Calu3 (cell line): ENCODE measurements at regions not wholly inside any gene's neighbourhood (a gene's known extent, or its start where the extent isn't known, plus 50 kb on each side); places are given as distances from the start of the nearest gene placed in this dataset.
"Not testable (repeated sequence)": the region's sequence is repeated elsewhere in the genome, so short reads cannot be mapped to it uniquely, and the experiment has no call there.

ENCODE experiments used
- BruUV-seq: library from RNA; stranded (reverse); fragments of 400-500 nt; replicated peaks from 2 replicates; lab custom pipeline; 2021; lab: Mats Ljungman, UMichigan
- CTCF ChIA-PET: fragments of 300-600 bp; sonication (Branson Sonifier 250); formaldehyde crosslinking; loops from one replicate; lab custom pipeline; 2022; ENCODE audit warnings: antibody characterized with exemption; lab: Charles Lee
- DNase-seq: peaks from one replicate; pipeline ENCODE4 v3.0.0; 2022
- H3K27ac Mint-ChIP-seq: one replicate; pipeline ENCODE4 v1.8.0; 2022; ENCODE audit warnings: mixed read lengths; ENCODE audit not compliant: unreplicated experiment
- H3K27me3 Mint-ChIP-seq: one replicate; pipeline ENCODE4 v1.8.0; 2022; ENCODE audit warnings: mixed read lengths; ENCODE audit not compliant: unreplicated experiment
- H3K36me3 Mint-ChIP-seq: one replicate; pipeline ENCODE4 v1.8.0; 2022; ENCODE audit warnings: mild to moderate bottlenecking, moderate library complexity, mixed read lengths; ENCODE audit not compliant: insufficient read depth, unreplicated experiment
- H3K4me1 Mint-ChIP-seq: one replicate; pipeline ENCODE4 v1.8.0; 2022; ENCODE audit warnings: mild to moderate bottlenecking, low read depth, mixed read lengths; ENCODE audit not compliant: unreplicated experiment
- H3K4me3 Mint-ChIP-seq: one replicate; pipeline ENCODE4 v1.8.0; 2022; ENCODE audit warnings: mild to moderate bottlenecking, low read depth, moderate library complexity, mixed read lengths; ENCODE audit not compliant: unreplicated experiment
- H3K9me3 Mint-ChIP-seq: one replicate; pipeline ENCODE4 v1.8.0; 2022; ENCODE audit warnings: low read depth, mixed read lengths; ENCODE audit not compliant: unreplicated experiment
- CTCF ChIP-seq: fragments of 200-600 bp; IDR thresholded peaks from one replicate; pipeline ENCODE4 v1.8.0; 2022; ENCODE audit warnings: antibody characterized with exemption; ENCODE audit not compliant: unreplicated experiment
- intact Hi-C: fragments of 100-400 bp; cut with micrococcal nuclease; formaldehyde crosslinking; loops from one replicate; pipeline ENCODE4 v1.10.0; 2022; ENCODE audit not compliant: unreplicated experiment

GRCh38 chr13:19123502-19123901 is 58.1 kb downstream of the TUBA3C start:
- H3K9me3 Mint-ChIP-seq, result peaks cover 9% of the 10 kb centered on the region
- H3K4me3 Mint-ChIP-seq, result no peak overlapping the region
- H3K36me3 Mint-ChIP-seq, result no peaks in the 10 kb centered on the region
- no peaks in the 10 kb centered on the region for H3K4me1 Mint-ChIP-seq
- TF ChIP-seq CTCF, result no peak
- H3K27ac Mint-ChIP-seq, result no peak overlapping the region
- DNase-seq, result no peak
- CTCF ChIA-PET, result no interaction called here
- H3K27me3 Mint-ChIP-seq, result no peaks in the 10 kb centered on the region
- intact Hi-C loops, result no loop called here
- BruUV-seq, result no TSS peak

- Mint-ChIP-seq H3K36me3 (no peaks in the 10 kb centered on the region), H3K27ac (no peak overlapping the region), H3K9me3 (peaks cover 15% of the 10 kb centered on the region), H3K4me3 (no peak overlapping the region), H3K4me1 (no peaks in the 10 kb centered on the region), H3K27me3 (no peaks in the 10 kb centered on the region)
- DNase-seq, result no peak
- no peak for TF ChIP-seq CTCF
- CTCF ChIA-PET, result no interaction called here
- no TSS peak for BruUV-seq
- intact Hi-C loops, result no loop called here
Measured at GRCh38 chr13:19117913-19118739, 63.5 kb downstream of the TUBA3C start.

GRCh38 chr13:19109225-19109624 is 72.4 kb downstream of the TUBA3C start:
- BruUV-seq, H3K27me3 Mint-ChIP-seq, CTCF ChIA-PET, H3K9me3 Mint-ChIP-seq, H3K36me3 Mint-ChIP-seq, H3K27ac Mint-ChIP-seq, DNase-seq, intact Hi-C loops, H3K4me1 Mint-ChIP-seq, H3K4me3 Mint-ChIP-seq: not testable (repeated sequence)

- CTCF ChIA-PET, result no interaction called here
- Mint-ChIP-seq H3K4me1 (no peaks in the 10 kb centered on the region), H3K36me3 (no peaks in the 10 kb centered on the region), H3K27ac (no peak overlapping the region), H3K4me3 (no peak overlapping the region), H3K27me3 (no peaks in the 10 kb centered on the region), H3K9me3 (peaks cover 3% of the 10 kb centered on the region)
- no peak for DNase-seq
- BruUV-seq, result no TSS peak
- intact Hi-C loops, result no loop called here
- TF ChIP-seq CTCF, result no peak
Measured at GRCh38 chr13:19103140-19103539, 78.5 kb downstream of the TUBA3C start.

- intact Hi-C loops, result no loop called here
- TF ChIP-seq CTCF, result no peak
Measured at GRCh38 chr13:19093369-19093768, 88.3 kb downstream of the TUBA3C start.

More at GRCh38 chr13:19093369-19093768, 88.3 kb downstream of the TUBA3C start:
- H3K9me3 Mint-ChIP-seq, result peaks cover 9% of the 10 kb centered on the region
- CTCF ChIA-PET, result no interaction called here
- DNase-seq, result no peak
- H3K27me3 Mint-ChIP-seq, result no peaks in the 10 kb centered on the region
- H3K27ac Mint-ChIP-seq, result no peak overlapping the region
- no TSS peak for BruUV-seq
- H3K36me3 Mint-ChIP-seq, result no peaks in the 10 kb centered on the region
- H3K4me1 Mint-ChIP-seq, result no peaks in the 10 kb centered on the region
- no peak overlapping the region for H3K4me3 Mint-ChIP-seq
